Astrocyte of the spinal cord (primary cell): ENCODE measurements at regions not wholly inside any gene's neighbourhood (a gene's known extent, or its start where the extent isn't known, plus 50 kb on each side); places are given as distances from the start of the nearest gene placed in this dataset.

ENCODE experiments used
- DNase-seq: peaks from one replicate; pipeline ENCODE4 v3.0.0; 2011; ENCODE audit warnings: low read depth, low spot score
- H3K4me3 ChIP-seq: 2 replicates; pipeline ENCODE4 v1.5.1; 2011; ENCODE audit warnings: low read depth, mild to moderate bottlenecking, low read length, moderate library complexity
- in situ Hi-C: cut with HindIII; loops from 2 replicates; pipeline ENCODE4 v1.10.0; 2017; ENCODE audit warnings: low sequenced_read_pairs
- TF ChIP-seq, protein P1 (sequence below): IDR thresholded peaks from 2 replicates; pipeline ENCODE4 v1.5.1; 2012; ENCODE audit warnings: low read depth, mild to moderate bottlenecking, low read length, inconsistent platforms

DNA sequence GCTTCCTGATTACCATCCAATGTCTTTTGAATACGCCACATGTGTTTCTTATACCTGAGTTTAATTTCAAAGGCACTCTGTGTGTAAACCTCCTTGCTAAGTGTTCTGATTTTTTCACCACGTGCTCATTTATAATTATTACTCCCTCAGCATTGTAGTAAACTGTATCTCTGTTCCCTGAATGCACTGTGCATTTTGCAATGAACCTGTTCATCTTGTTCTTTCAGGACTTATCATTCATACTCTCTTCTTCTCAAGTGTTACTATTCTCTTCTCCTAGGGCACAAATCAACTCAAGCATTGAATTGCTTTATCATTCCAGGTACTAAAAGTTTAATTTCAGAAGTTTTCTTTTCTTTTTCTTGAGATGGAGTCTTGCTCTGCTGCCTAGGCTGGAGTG lies 383.4 kb upstream of the TRIB2 start:
- in situ Hi-C loops: no loop called here
- no peak overlapping the region for H3K4me3 ChIP-seq
- no peak for DNase-seq
- TF ChIP-seq, protein P1, sequence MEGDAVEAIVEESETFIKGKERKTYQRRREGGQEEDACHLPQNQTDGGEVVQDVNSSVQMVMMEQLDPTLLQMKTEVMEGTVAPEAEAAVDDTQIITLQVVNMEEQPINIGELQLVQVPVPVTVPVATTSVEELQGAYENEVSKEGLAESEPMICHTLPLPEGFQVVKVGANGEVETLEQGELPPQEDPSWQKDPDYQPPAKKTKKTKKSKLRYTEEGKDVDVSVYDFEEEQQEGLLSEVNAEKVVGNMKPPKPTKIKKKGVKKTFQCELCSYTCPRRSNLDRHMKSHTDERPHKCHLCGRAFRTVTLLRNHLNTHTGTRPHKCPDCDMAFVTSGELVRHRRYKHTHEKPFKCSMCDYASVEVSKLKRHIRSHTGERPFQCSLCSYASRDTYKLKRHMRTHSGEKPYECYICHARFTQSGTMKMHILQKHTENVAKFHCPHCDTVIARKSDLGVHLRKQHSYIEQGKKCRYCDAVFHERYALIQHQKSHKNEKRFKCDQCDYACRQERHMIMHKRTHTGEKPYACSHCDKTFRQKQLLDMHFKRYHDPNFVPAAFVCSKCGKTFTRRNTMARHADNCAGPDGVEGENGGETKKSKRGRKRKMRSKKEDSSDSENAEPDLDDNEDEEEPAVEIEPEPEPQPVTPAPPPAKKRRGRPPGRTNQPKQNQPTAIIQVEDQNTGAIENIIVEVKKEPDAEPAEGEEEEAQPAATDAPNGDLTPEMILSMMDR: no peak

DNA sequence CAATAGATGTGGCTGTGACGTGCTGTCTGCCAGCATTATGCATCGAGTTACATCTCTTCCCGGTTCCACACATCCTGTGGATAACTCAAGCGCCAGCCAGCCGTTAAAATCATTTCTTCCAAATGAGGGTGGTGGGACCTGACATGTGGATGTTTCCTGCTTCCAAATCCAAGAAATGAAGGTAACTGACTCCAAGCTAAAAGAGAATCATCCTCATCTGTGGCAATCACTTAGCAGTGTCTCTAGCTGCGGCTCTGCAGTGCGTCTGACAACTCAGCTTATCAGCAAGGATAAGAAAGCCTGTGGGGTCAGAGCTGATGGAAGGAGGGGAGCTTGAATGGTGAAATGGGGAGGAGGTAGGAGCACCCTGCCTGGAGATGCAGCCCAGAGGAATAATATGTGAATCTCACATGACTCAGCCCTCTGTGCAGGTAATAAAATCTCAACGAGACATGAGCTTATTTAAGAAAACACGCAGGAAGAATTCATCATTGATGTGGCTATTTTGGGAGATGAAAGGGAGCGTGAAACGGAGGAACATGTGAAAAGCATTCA lies 382.2 kb upstream of the TRIB2 start:
- DNase-seq: no peak
- in situ Hi-C loops: no loop called here
- TF ChIP-seq, protein P1: no peak
- H3K4me3 ChIP-seq: no peak overlapping the region

DNA sequence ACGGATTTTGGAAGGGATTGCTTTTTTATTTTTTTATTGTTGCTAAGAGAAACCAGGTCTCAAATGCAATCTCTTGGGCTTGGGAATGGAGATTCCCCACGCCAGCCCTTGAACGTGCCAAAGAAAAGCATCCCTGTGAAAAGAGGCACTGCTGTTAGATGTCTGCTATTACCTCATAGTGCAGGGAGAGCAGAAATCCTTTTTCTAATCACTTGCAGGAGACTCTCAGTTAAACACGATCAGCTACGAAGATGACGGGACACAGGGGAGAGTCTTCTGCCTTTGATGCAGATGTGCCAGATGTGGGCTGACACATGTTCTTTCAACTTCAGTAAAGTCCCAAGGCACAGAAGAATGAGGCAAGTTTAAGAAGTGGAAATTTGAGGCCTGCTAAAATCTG lies 381.6 kb upstream of the TRIB2 start:
- in situ Hi-C loops: no loop called here
- H3K4me3 ChIP-seq: no peak overlapping the region
- TF ChIP-seq, protein P1: no peak
- DNase-seq: no peak

DNA sequence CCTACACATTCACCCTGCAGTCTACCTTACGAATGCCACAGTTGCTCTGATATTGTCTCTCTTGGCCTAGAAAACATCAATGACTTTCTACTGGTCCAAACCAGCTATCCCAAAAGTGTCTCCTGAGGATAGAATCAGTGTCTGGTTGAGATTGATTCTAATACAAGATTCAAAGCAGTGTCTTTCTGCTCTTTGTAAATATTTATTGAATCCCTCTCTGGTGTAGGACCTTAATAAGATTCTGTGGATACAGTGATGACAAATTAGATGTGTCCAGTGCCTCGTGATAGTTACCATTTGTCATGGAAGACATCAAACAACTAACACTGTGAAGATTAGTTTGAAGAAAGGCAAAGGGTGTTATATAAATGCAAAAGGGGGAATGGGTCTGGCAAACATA lies 380.7 kb upstream of the TRIB2 start:
- H3K4me3 ChIP-seq: no peak overlapping the region
- in situ Hi-C loops: no loop called here
- TF ChIP-seq, protein P1: no peak
- no peak for DNase-seq

DNA sequence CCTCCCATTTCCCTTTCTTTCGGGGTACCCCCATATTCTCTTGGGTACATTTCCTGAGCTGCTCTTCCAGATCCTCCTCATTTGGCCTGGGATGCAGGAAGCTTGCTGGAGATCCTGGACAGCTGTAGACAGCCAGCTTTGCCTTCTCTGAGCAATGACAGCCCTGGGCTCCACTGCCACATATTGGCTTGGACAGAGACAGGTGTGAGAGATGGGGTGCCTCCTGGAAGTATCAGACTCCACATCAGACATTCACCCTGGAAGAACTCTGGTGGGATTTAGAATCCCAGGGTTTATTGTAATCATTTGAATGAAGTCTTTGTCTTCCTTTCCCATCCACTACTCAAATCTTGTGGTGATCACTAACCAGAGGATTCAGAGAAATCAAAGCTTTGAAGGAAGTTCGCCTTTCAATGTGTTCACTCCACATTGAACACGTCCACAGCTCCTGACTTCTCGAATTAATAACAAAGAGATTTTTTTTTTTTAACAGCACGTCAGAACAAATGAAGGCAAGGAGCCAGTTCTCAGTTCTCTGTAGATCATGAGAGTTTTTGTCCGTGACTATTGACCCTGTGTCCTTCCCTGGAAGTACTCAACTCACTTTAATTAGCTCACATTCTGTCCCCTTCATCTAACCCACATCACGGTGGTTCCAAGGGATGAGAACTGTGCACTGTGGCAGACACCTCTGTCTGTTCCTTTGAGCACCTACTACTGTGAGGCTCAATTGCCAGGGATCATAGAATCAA lies 377.6 kb upstream of the TRIB2 start:
- in situ Hi-C loops: no loop called here
- DNase-seq: no peak
- TF ChIP-seq, protein P1: no peak
- H3K4me3 ChIP-seq: no peak overlapping the region

DNA sequence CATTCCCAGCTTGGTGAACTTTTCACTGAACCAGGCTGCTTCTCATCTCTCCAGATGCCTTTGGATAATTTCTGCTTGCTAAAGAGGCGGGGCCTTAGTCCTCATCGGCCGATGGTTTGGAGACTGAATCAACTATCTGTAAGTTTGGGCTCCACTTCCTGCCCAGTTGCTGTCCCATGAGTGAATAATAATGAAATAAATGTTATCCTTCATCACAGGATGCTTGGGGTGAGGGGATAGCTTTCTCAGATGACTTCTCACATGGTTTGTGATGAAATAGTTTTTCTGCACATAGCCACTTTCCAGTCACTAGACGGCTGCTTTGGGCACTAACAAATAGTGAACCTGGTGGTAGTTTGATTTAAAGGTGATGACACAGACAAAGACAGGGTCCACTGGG lies 376.6 kb upstream of the TRIB2 start:
- TF ChIP-seq, protein P1: no peak
- in situ Hi-C loops: no loop called here
- no peak for DNase-seq

More for the DNA sequence above, 376.6 kb upstream of the TRIB2 start:
- no peak overlapping the region for H3K4me3 ChIP-seq
